ENCODE measurements at regions not wholly inside any gene's neighbourhood (a gene's known extent, or its start where the extent isn't known, plus 50 kb on each side); places are given as distances from the start of the nearest gene placed in this dataset.

GRCh38 chr1:191959856-191960255 lies 198.4 kb upstream of the RGS18 start:
- no peak for TF ChIP-seq POU2F2 (IDR thresholded peaks at IDR 0.05; ENCODE audit: low read depth, low read length)
- no peak for FAIRE-seq

DNA sequence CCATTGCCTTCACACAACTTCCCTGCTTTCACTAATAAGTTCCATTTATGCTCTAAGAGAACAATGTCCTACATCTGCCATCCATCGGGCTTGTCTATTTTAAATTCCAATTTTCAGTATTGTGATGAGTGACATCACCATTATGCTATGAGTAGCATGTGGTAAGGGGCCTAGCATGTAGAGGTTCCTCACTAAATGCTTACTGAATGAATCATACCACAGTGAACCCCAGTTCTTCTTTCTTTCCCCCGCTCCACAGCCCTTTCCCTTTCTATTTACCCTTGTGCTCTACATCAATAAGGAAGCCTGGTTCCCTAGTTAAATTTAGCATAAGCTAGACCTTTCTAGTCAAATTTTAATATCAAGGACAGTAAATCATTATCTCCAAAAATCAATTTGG lies 195.0 kb upstream of the RGS18 start:
- TF ChIP-seq SPI1 (IDR thresholded peaks at IDR 0.05; ENCODE audit: low read depth, low read length) (no peak), POLR2AphosphoS5 (IDR thresholded peaks at IDR 0.05; ENCODE audit: low read depth, low read length) (no peak), POLR2A (IDR thresholded peaks at IDR 0.05; ENCODE audit: low read depth, low read length) (no peak), TAF1 (IDR thresholded peaks at IDR 0.05; ENCODE audit: low read depth, low read length) (no peak), POU2F2 (IDR thresholded peaks at IDR 0.05; ENCODE audit: low read depth, low read length) (no peak), PAX5 (IDR thresholded peaks at IDR 0.05; ENCODE audit: insufficient read depth, low read length, severe bottlenecking) (no peak)
- FAIRE-seq (no peak), DNase-seq (ENCODE audit: insufficient read length, low spot score) (no peak)

More at GRCh38 chr1:191959856-191960255, 198.4 kb upstream of the RGS18 start:
- DNase-seq (ENCODE audit: insufficient read length, low spot score), result no peak

GRCh38 chr1:191963781-191964455 lies 194.3 kb upstream of the RGS18 start:
- no peak for TF ChIP-seq TAF1 (IDR thresholded peaks at IDR 0.05; ENCODE audit: low read depth, low read length)
- TF ChIP-seq PAX5 (IDR thresholded peaks at IDR 0.05; ENCODE audit: insufficient read depth, low read length, severe bottlenecking), result no peak
- no peak for TF ChIP-seq POU2F2 (IDR thresholded peaks at IDR 0.05; ENCODE audit: low read depth, low read length)
- no peak for TF ChIP-seq POLR2A (IDR thresholded peaks at IDR 0.05; ENCODE audit: low read depth, low read length)
- no peak for TF ChIP-seq POLR2AphosphoS5 (IDR thresholded peaks at IDR 0.05; ENCODE audit: low read depth, low read length)
- no peak for TF ChIP-seq SPI1 (IDR thresholded peaks at IDR 0.05; ENCODE audit: low read depth, low read length)
- no peak for FAIRE-seq

DNA sequence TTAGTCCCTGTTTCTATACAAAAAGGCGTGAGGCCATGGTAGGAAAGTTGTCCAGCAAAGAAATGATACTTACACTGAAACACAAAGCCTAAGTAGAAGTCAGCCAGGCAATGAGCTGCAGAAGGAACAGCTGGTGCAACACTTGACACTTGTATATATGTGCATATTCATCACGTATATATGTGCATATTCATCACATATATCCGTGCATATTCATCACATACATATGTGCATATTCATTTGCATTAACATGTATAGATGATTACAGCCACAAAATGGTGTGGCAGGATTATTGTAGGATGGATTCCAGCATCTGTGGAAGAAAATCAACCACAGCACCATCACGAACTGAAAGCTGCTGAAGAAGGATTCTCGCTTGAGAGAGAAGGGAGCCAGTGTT lies 189.0 kb upstream of the RGS18 start:
- TF ChIP-seq SPI1 (IDR thresholded peaks at IDR 0.05; ENCODE audit: low read depth, low read length), result no peak
- no peak for TF ChIP-seq POU2F2 (IDR thresholded peaks at IDR 0.05; ENCODE audit: low read depth, low read length)
- no peak for TF ChIP-seq POLR2A (IDR thresholded peaks at IDR 0.05; ENCODE audit: low read depth, low read length)
- TF ChIP-seq TAF1 (IDR thresholded peaks at IDR 0.05; ENCODE audit: low read depth, low read length), result no peak
- no peak for TF ChIP-seq POLR2AphosphoS5 (IDR thresholded peaks at IDR 0.05; ENCODE audit: low read depth, low read length)
- no peak for TF ChIP-seq PAX5 (IDR thresholded peaks at IDR 0.05; ENCODE audit: insufficient read depth, low read length, severe bottlenecking)
- DNase-seq (ENCODE audit: insufficient read length, low spot score) (no peak), FAIRE-seq (no peak)

More at GRCh38 chr1:191963781-191964455, 194.3 kb upstream of the RGS18 start:
- DNase-seq (ENCODE audit: insufficient read length, low spot score), result no peak

DNA sequence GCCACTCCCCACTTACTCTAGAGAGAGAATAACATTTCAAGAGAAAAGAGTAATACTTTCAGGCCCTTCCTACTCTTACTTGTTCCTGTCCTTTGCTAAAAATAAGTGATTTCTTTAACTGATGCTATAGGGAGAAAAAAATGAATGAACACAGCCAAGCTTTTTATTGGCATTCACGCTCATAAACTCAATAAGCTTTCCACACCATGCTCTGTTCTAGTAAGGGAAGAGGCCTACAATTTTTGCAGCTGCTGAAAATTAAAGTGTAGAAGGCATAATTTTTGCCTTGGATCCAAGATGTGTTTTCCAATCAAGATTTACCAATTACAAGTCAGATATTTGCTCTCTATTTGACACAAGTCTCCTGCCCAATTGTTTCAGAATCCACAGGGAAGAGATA lies 188.1 kb upstream of the RGS18 start:
- no peak for FAIRE-seq
- DNase-seq (ENCODE audit: insufficient read length, low spot score), result no peak
- TF ChIP-seq PAX5 (IDR thresholded peaks at IDR 0.05; ENCODE audit: insufficient read depth, low read length, severe bottlenecking), result no peak
- TF ChIP-seq POLR2A (IDR thresholded peaks at IDR 0.05; ENCODE audit: low read depth, low read length), result no peak
- no peak for TF ChIP-seq POU2F2 (IDR thresholded peaks at IDR 0.05; ENCODE audit: low read depth, low read length)
- no peak for TF ChIP-seq TAF1 (IDR thresholded peaks at IDR 0.05; ENCODE audit: low read depth, low read length)
- TF ChIP-seq SPI1 (IDR thresholded peaks at IDR 0.05; ENCODE audit: low read depth, low read length), result no peak
- TF ChIP-seq POLR2AphosphoS5 (IDR thresholded peaks at IDR 0.05; ENCODE audit: low read depth, low read length), result no peak

DNA sequence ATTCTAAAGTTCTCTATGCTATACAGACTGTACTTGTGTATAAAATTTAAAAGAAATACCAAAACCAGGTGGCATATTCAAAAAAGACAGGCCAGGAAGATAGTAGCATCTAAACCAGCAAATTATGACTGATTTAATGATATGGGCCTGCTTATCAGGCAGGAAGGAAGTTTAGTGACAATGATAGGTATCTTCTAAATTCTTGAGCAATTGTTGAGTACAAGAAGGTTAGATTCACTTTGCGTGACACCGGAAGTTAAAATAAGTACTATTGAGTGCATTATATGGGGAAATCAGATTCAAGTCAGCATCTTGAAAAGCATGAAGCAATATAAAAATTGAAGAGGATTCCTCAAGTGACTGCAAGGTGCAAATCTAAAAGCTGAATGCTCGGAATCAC lies 186.8 kb upstream of the RGS18 start:
- DNase-seq (ENCODE audit: insufficient read length, low spot score) (no peak), FAIRE-seq (no peak)
- TF ChIP-seq PAX5 (IDR thresholded peaks at IDR 0.05; ENCODE audit: insufficient read depth, low read length, severe bottlenecking) (no peak), POU2F2 (IDR thresholded peaks at IDR 0.05; ENCODE audit: low read depth, low read length) (no peak), TAF1 (IDR thresholded peaks at IDR 0.05; ENCODE audit: low read depth, low read length) (no peak), POLR2AphosphoS5 (IDR thresholded peaks at IDR 0.05; ENCODE audit: low read depth, low read length) (no peak), SPI1 (IDR thresholded peaks at IDR 0.05; ENCODE audit: low read depth, low read length) (no peak), POLR2A (IDR thresholded peaks at IDR 0.05; ENCODE audit: low read depth, low read length) (no peak)

- no peak for TF ChIP-seq TAF1 (IDR thresholded peaks at IDR 0.05; ENCODE audit: low read depth, low read length)
- TF ChIP-seq POLR2AphosphoS5 (IDR thresholded peaks at IDR 0.05; ENCODE audit: low read depth, low read length), result no peak
- TF ChIP-seq PAX5 (IDR thresholded peaks at IDR 0.05; ENCODE audit: insufficient read depth, low read length, severe bottlenecking), result no peak
- TF ChIP-seq SPI1 (IDR thresholded peaks at IDR 0.05; ENCODE audit: low read depth, low read length), result no peak
- TF ChIP-seq POLR2A (IDR thresholded peaks at IDR 0.05; ENCODE audit: low read depth, low read length), result no peak
- TF ChIP-seq POU2F2 (IDR thresholded peaks at IDR 0.05; ENCODE audit: low read depth, low read length), result no peak
- DNase-seq (ENCODE audit: insufficient read length, low spot score) (no peak), FAIRE-seq (no peak)
Observed at GRCh38 chr1:191974004-191974403, 184.3 kb upstream of the RGS18 start.

DNA sequence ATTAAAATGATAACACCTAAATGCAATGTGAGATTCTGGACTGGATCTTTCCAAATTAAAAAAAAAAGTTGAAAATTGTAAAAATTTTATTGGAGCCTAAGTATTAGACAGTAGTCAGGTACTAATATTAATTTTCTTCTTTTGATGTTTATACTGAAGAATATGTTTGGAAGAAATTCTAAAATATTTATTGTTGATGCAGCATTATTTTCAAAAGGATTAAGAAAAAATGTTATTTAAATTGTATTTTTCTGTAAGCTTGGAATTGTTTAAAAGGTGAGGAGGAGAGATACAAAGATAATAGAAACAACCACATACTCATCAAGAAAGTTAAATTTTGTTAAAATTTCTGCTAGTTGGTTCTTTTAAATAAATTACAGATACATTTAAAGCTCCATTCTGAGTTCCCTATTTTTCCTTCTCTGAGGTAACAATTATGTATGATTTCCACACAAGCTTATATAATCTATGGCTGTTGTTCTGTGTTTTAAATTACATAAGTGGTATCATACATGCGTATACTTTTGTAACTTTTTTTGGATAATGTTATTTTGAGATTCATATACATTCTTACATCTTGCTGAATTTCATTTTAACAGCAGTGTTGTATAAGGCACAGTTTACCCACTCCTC lies 180.3 kb upstream of the RGS18 start:
- FAIRE-seq, result no peak

DNA sequence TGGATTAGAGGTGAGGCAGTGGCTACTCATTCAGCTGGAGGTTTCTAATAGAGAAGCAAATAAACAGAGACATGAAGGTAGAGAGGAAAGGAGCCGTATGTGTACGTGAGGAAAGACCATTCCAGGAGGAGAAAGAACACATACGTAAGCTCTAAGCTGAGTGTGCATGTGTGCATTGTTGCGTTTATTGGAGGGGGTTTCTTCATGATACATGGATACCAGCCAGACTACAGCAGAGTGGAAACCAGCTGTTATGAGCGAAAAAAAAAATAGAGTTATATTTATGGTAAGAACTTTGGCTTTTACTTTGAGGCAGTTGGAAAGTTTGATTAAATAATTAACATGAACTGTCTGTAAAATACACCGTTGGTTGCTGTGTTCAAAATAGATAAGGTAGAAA lies 173.4 kb upstream of the RGS18 start:
- FAIRE-seq (no peak), DNase-seq (ENCODE audit: insufficient read length, low spot score) (no peak)
- TF ChIP-seq POLR2A (IDR thresholded peaks at IDR 0.05; ENCODE audit: low read depth, low read length), result no peak

More for the DNA sequence above, 180.3 kb upstream of the RGS18 start:
- TF ChIP-seq POLR2AphosphoS5 (IDR thresholded peaks at IDR 0.05; ENCODE audit: low read depth, low read length) (no peak), SPI1 (IDR thresholded peaks at IDR 0.05; ENCODE audit: low read depth, low read length) (no peak), POLR2A (IDR thresholded peaks at IDR 0.05; ENCODE audit: low read depth, low read length) (no peak), TAF1 (IDR thresholded peaks at IDR 0.05; ENCODE audit: low read depth, low read length) (no peak), POU2F2 (IDR thresholded peaks at IDR 0.05; ENCODE audit: low read depth, low read length) (no peak), PAX5 (IDR thresholded peaks at IDR 0.05; ENCODE audit: insufficient read depth, low read length, severe bottlenecking) (no peak)
- DNase-seq (ENCODE audit: insufficient read length, low spot score), result no peak

- no peak for DNase-seq (ENCODE audit: insufficient read length, low spot score)
- no peak for FAIRE-seq
- TF ChIP-seq SPI1 (IDR thresholded peaks at IDR 0.05; ENCODE audit: low read depth, low read length), result no peak
- TF ChIP-seq POU2F2 (IDR thresholded peaks at IDR 0.05; ENCODE audit: low read depth, low read length), result no peak
- no peak for TF ChIP-seq POLR2A (IDR thresholded peaks at IDR 0.05; ENCODE audit: low read depth, low read length)
Observed at GRCh38 chr1:191992118-191992517, 166.1 kb upstream of the RGS18 start.

All from GM12891 (cell line).